HL-60 (cell line): ENCODE measurements at regions not wholly inside any gene's neighbourhood (a gene's known extent, or its start where the extent isn't known, plus 50 kb on each side); places are given as distances from the start of the nearest gene placed in this dataset.

Experiments used
- DNase-seq, 2 experiments: peaks; one replicate each; pipeline ENCODE4 v3.0.0-alpha.2; 2010 to 2020; ENCODE audit warnings: low read depth in 1 of 2, low spot score in 1 of 2
- H3K27ac ChIP-seq: fragments of 250-450 bp; sonication (Bioruptor Pico); replicated peaks from 2 replicates; pipeline ENCODE4 v1.5.1; 2020; ENCODE audit warnings: mild to moderate bottlenecking, moderate library complexity
- H3K27me3 ChIP-seq: fragments of 250-450 bp; sonication (Bioruptor Pico); 2 replicates; pipeline ENCODE4 v1.5.1; 2021; ENCODE audit warnings: mild to moderate bottlenecking, moderate library complexity; ENCODE audit not compliant: insufficient read depth, poor library complexity, severe bottlenecking
- H3K4me3 ChIP-seq: replicated peaks from 2 replicates; pipeline ENCODE4 v1.5.1; 2011; ENCODE audit warnings: mild to moderate bottlenecking, control low read depth, low read length; ENCODE audit not compliant: insufficient read depth
- CTCF ChIP-seq: IDR thresholded peaks from one replicate; pipeline ENCODE4 v1.5.1; 2011; ENCODE audit warnings: low read length, control low read depth, inconsistent platforms; ENCODE audit not compliant: insufficient read depth
- GABPA ChIP-seq: IDR thresholded peaks from 2 replicates; pipeline ENCODE4 v1.6.1; 2012; ENCODE audit warnings: low read depth
- POLR2AphosphoS5 ChIP-seq: IDR thresholded peaks from 2 replicates; pipeline ENCODE4 v1.6.1; 2012; ENCODE audit warnings: low read depth
- REST ChIP-seq: IDR thresholded peaks from 2 replicates; pipeline ENCODE4 v1.6.1; 2012; ENCODE audit warnings: low read depth; ENCODE audit not compliant: insufficient replicate concordance
- SPI1 ChIP-seq: IDR thresholded peaks from 2 replicates; pipeline ENCODE4 v1.6.1; 2012; ENCODE audit warnings: low read depth, mild to moderate bottlenecking, borderline replicate concordance

GRCh38 chr7:113659416-113659815 lies 259.4 kb downstream of the PPP1R3A start:
- no peak overlapping the region for H3K4me3 ChIP-seq
- TF ChIP-seq CTCF (no peak), SPI1 (no peak), REST (no peak), GABPA (no peak), POLR2AphosphoS5 (no peak)
- no peak for DNase-seq

GRCh38 chr7:113657603-113658002 lies 261.2 kb downstream of the PPP1R3A start:
- Histone ChIP-seq H3K27ac (no peak overlapping the region), H3K27me3 (no peaks in the 10 kb centered on the region), H3K4me3 (no peak overlapping the region)
- no peak for TF ChIP-seq GABPA
- TF ChIP-seq REST: no peak
- TF ChIP-seq SPI1: no peak
- no peak for TF ChIP-seq POLR2AphosphoS5
- TF ChIP-seq CTCF: no peak
- DNase-seq: no peak

More at GRCh38 chr7:113659416-113659815, 259.4 kb downstream of the PPP1R3A start:
- Histone ChIP-seq H3K27ac (no peak overlapping the region), H3K27me3 (no peaks in the 10 kb centered on the region)

GRCh38 chr7:113652501-113652900 lies 266.3 kb downstream of the PPP1R3A start:
- H3K4me3 ChIP-seq: no peak overlapping the region
- no peak for DNase-seq
- H3K27me3 ChIP-seq: no peaks in the 10 kb centered on the region
- no peak overlapping the region for H3K27ac ChIP-seq
- no peak for TF ChIP-seq REST
- TF ChIP-seq GABPA: no peak
- TF ChIP-seq CTCF: no peak
- no peak for TF ChIP-seq SPI1
- TF ChIP-seq POLR2AphosphoS5: no peak
